OCI-LY1 (cell line): ENCODE measurements at regions not wholly inside any gene's neighbourhood (a gene's known extent, or its start where the extent isn't known, plus 50 kb on each side); places are given as distances from the start of the nearest gene placed in this dataset.

Experiments
- H2AFZ ChIP-seq: fragments of 200-600 bp; sonication (generic), shearing (Covaris generic); 2 replicates; pipeline ENCODE4 v1.6.0; 2014; ENCODE audit warnings: antibody characterized with exemption, mild to moderate bottlenecking, low read length
- H3F3A ChIP-seq: fragments of 200-600 bp; sonication (generic), shearing (Covaris generic); 2 replicates; pipeline ENCODE4 v1.6.0; 2014; ENCODE audit warnings: mild to moderate bottlenecking, antibody characterized with exemption, low read length, moderate library complexity; ENCODE audit not compliant: insufficient read depth
- H3K27ac ChIP-seq: fragments of 200-600 bp; sonication (generic); 2 replicates; pipeline ENCODE4 v1.5.1; 2014; ENCODE audit warnings: low read length, mixed run types, mild to moderate bottlenecking, low read depth; ENCODE audit not compliant: poor library complexity, severe bottlenecking
- H3K27me3 ChIP-seq: fragments of 200-600 bp; sonication (generic); 2 replicates; pipeline ENCODE4 v1.6.0; 2014; ENCODE audit warnings: antibody characterized with exemption, mild to moderate bottlenecking, low read length, moderate library complexity; ENCODE audit not compliant: insufficient read depth
- H3K36me3 ChIP-seq: fragments of 200-600 bp; sonication (generic); 2 replicates; pipeline ENCODE4 v1.6.1; 2014; ENCODE audit warnings: mild to moderate bottlenecking, antibody characterized with exemption, low read length, moderate library complexity, mixed read lengths; ENCODE audit not compliant: insufficient read depth
- H3K4me1 ChIP-seq: fragments of 200-600 bp; sonication (generic); 2 replicates; pipeline ENCODE4 v1.5.1; 2014; ENCODE audit warnings: mild to moderate bottlenecking, low read length, moderate library complexity; ENCODE audit not compliant: insufficient read depth, severe bottlenecking
- H3K4me2 ChIP-seq: fragments of 200-600 bp; sonication (generic), shearing (Covaris generic); 2 replicates; pipeline ENCODE4 v1.6.1; 2014; ENCODE audit warnings: low read length
- H3K4me3 ChIP-seq: fragments of 200-600 bp; sonication (generic); 2 replicates; pipeline ENCODE4 v1.5.1; 2014; ENCODE audit warnings: low read length, low read depth, mild to moderate bottlenecking, mixed read lengths; ENCODE audit not compliant: poor library complexity, severe bottlenecking
- H3K79me2 ChIP-seq: fragments of 200-600 bp; shearing (Covaris generic); 2 replicates; pipeline ENCODE4 v1.6.1; 2016; ENCODE audit warnings: mixed run types, low read length, mixed read lengths; ENCODE audit not compliant: insufficient read depth
- H3K9ac ChIP-seq: fragments of 200-600 bp; sonication (generic), shearing (Covaris generic); 2 replicates; pipeline ENCODE4 v1.6.1; 2014; ENCODE audit warnings: mild to moderate bottlenecking, low read length, mixed read lengths
- H3K9me2 ChIP-seq: fragments of 200-600 bp; sonication (generic), shearing (Covaris generic); 2 replicates; pipeline ENCODE4 v1.6.1; 2014; ENCODE audit warnings: low read depth, mild to moderate bottlenecking, low read length, mixed read lengths
- H3K9me3 ChIP-seq: fragments of 200-600 bp; shearing (Covaris generic); 2 replicates; pipeline ENCODE4 v1.6.1; 2014; ENCODE audit warnings: low read length, mixed read lengths
- H4K20me1 ChIP-seq: fragments of 200-600 bp; sonication (generic), shearing (Covaris generic); 2 replicates; pipeline ENCODE4 v1.6.0; 2016; ENCODE audit warnings: mild to moderate bottlenecking, low read length; ENCODE audit not compliant: insufficient read depth
- EZH2 ChIP-seq: fragments of 200-600 bp; sonication (generic), shearing (Covaris generic); IDR thresholded peaks from 2 replicates; pipeline ENCODE4 v1.8.0; 2017; ENCODE audit warnings: borderline replicate concordance, mixed run types, mild to moderate bottlenecking, antibody characterized with exemption, low read length, moderate library complexity, mixed read lengths
- TF ChIP-seq, protein P1 (sequence below): fragments of 200-600 bp; sonication (generic), shearing (Covaris generic); IDR thresholded peaks from 2 replicates; pipeline ENCODE4 v1.5.1; 2017; ENCODE audit warnings: mild to moderate bottlenecking, antibody characterized with exemption, low read length, moderate library complexity, mixed read lengths

DNA sequence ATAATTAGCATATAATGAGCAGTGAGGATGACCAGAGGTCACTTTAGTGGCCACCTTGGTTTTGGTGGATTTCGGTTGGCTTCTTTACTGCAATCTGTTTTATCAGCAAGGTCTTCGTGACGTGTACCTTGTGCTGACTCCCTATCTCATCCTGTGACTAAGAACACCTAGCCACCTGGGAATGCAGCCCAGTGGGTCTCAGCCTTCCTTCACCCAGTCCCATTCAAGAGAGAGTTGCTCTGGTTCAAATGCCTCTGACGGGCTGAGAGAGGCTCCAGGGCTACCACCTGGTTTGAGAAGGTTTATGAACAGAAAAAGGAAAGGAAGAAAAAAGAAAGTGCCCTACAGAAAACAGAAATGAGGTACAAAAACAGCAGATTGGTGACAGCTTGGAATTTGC lies 738.7 kb downstream of the SOCS6 start:
- Histone ChIP-seq H4K20me1 (no peaks in the 10 kb centered on the region), H3K36me3 (no peaks in the 10 kb centered on the region), H3K4me3 (no peak overlapping the region), H3K9me3 (no peaks in the 10 kb centered on the region), H3K9me2 (no peaks in the 10 kb centered on the region), H3K9ac (no peak overlapping the region), H3K27me3 (no peaks in the 10 kb centered on the region), H3K79me2 (no peaks in the 10 kb centered on the region), H3F3A (no peaks in the 10 kb centered on the region), H3K27ac (no peak overlapping the region), H3K4me2 (no peak overlapping the region), H2AFZ (no peak overlapping the region), H3K4me1 (no peaks in the 10 kb centered on the region)
- TF ChIP-seq, protein P1, sequence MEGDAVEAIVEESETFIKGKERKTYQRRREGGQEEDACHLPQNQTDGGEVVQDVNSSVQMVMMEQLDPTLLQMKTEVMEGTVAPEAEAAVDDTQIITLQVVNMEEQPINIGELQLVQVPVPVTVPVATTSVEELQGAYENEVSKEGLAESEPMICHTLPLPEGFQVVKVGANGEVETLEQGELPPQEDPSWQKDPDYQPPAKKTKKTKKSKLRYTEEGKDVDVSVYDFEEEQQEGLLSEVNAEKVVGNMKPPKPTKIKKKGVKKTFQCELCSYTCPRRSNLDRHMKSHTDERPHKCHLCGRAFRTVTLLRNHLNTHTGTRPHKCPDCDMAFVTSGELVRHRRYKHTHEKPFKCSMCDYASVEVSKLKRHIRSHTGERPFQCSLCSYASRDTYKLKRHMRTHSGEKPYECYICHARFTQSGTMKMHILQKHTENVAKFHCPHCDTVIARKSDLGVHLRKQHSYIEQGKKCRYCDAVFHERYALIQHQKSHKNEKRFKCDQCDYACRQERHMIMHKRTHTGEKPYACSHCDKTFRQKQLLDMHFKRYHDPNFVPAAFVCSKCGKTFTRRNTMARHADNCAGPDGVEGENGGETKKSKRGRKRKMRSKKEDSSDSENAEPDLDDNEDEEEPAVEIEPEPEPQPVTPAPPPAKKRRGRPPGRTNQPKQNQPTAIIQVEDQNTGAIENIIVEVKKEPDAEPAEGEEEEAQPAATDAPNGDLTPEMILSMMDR: no peak
- TF ChIP-seq EZH2: no peak

DNA sequence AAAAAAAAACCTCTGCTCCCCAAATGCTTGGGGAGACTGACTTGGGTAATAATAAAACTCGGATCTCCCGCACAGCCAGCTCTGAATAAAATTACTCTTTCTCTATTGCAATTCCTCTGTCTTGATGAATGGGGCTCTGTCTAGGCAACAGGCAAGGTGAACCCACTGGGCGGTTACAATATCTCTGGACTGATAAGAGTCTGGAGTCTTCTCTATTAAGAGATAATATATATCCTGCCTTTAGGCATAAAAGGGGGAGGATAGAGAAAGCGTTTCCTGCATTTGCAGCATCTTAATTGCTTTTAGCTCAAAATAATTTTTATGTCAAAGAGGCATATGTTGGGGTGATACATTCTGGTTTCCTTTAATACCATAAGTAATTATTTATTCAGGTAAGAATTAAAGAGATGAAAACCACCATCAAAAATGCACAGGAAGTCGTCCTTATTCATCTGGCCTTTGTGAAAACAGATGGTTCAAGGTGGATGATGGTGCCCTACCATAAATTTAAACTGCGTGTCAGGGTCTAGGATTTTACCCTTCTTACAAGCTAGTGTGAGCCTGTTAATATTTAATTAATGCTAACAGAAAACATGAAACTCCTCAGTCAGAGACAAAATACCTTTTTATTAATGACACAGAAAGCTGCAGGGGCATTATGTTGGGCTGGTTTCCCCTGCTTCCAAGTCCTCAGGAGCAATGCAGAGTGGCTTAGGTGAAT lies 736.8 kb downstream of the SOCS6 start:
- Histone ChIP-seq H3K27me3 (no peaks in the 10 kb centered on the region), H2AFZ (no peak overlapping the region), H4K20me1 (no peaks in the 10 kb centered on the region), H3K9me3 (no peaks in the 10 kb centered on the region), H3K79me2 (no peaks in the 10 kb centered on the region), H3K4me2 (no peak overlapping the region), H3K4me1 (no peaks in the 10 kb centered on the region), H3K4me3 (no peak overlapping the region), H3K27ac (no peak overlapping the region), H3K9me2 (no peaks in the 10 kb centered on the region), H3K36me3 (no peaks in the 10 kb centered on the region), H3F3A (no peaks in the 10 kb centered on the region), H3K9ac (no peak overlapping the region)
- TF ChIP-seq, protein P1: no peak
- no peak for TF ChIP-seq EZH2

DNA sequence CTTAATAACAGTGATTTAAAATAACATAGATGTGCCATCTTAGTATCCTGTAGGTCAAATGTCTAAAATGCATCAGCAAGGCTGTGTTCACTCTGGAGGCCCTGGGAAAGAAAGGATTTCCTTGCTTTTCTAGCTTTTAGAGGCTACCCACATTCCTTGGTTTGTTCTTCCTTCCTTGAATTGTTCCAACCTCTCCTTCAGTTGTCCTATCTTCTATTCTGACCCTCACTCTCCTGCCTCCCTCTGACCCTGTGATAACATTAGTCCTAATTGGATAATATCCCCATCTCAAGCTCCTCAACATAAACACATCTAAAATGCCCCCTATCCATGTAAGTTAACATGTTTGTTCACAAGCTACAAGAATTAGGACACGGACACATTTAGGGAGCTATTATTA lies 733.5 kb downstream of the SOCS6 start:
- no peaks in the 10 kb centered on the region for H3K9me3 ChIP-seq
- no peaks in the 10 kb centered on the region for H3F3A ChIP-seq
- H2AFZ ChIP-seq: no peak overlapping the region
- no peak overlapping the region for H3K4me3 ChIP-seq
- no peaks in the 10 kb centered on the region for H4K20me1 ChIP-seq
- H3K9me2 ChIP-seq: no peaks in the 10 kb centered on the region
- no peak overlapping the region for H3K4me2 ChIP-seq
- TF ChIP-seq, protein P1: no peak
- TF ChIP-seq EZH2: no peak
- no peaks in the 10 kb centered on the region for H3K4me1 ChIP-seq
- H3K27ac ChIP-seq: no peak overlapping the region
- no peak overlapping the region for H3K9ac ChIP-seq
- no peaks in the 10 kb centered on the region for H3K27me3 ChIP-seq
- no peaks in the 10 kb centered on the region for H3K79me2 ChIP-seq
- no peaks in the 10 kb centered on the region for H3K36me3 ChIP-seq
